IMR-90 (cell line): ENCODE measurements at regions not wholly inside any gene's neighbourhood (a gene's known extent, or its start where the extent isn't known, plus 50 kb on each side); places are given as distances from the start of the nearest gene placed in this dataset.

Experiments used
- CEBPB ChIP-seq: IDR thresholded peaks from 2 replicates; pipeline ENCODE4 v1.6.1; 2012; ENCODE audit warnings: low read depth, low read length, improper control_type of control experiment
- CHD1 ChIP-seq: IDR thresholded peaks from 2 replicates; pipeline ENCODE4 v1.6.1; 2012; ENCODE audit warnings: low read depth, low read length, improper control_type of control experiment
- CTCF ChIP-seq: conservative IDR thresholded peaks from 2 replicates; pipeline ENCODE4 v1.5.1; 2012; ENCODE audit warnings: mild to moderate bottlenecking, low read depth, low read length, improper control_type of control experiment
- ELK1 ChIP-seq: fragments of 150-350 bp; IDR thresholded peaks from 2 replicates; pipeline ENCODE4 v1.6.1; 2016; ENCODE audit warnings: low read depth, mild to moderate bottlenecking, low read length, moderate library complexity, borderline replicate concordance
- FOS ChIP-seq: fragments of 150-350 bp; IDR thresholded peaks from 2 replicates; pipeline ENCODE4 v1.6.1; 2016; ENCODE audit warnings: low read depth, low read length
- MAFK ChIP-seq: IDR thresholded peaks from 2 replicates; pipeline ENCODE4 v1.6.1; 2012; ENCODE audit warnings: low read depth, low read length, improper control_type of control experiment
- MAZ ChIP-seq: IDR thresholded peaks from 2 replicates; pipeline ENCODE4 v1.6.1; 2012; ENCODE audit warnings: low read depth, mild to moderate bottlenecking, low read length, improper control_type of control experiment, moderate library complexity, borderline replicate concordance
- MXI1 ChIP-seq: IDR thresholded peaks from 2 replicates; pipeline ENCODE4 v1.6.1; 2012; ENCODE audit warnings: low read depth, mild to moderate bottlenecking, low read length, moderate library complexity, borderline replicate concordance
- POLR2A ChIP-seq: IDR thresholded peaks from 2 replicates; pipeline ENCODE4 v1.6.1; 2012; ENCODE audit warnings: mild to moderate bottlenecking, low read depth, low read length
- RAD21 ChIP-seq: IDR thresholded peaks from 2 replicates; pipeline ENCODE4 v1.6.1; 2012; ENCODE audit warnings: low read length, improper control_type of control experiment
- SMC3 ChIP-seq: fragments of 150-350 bp; IDR thresholded peaks from 2 replicates; pipeline ENCODE4 v1.6.1; 2016; ENCODE audit warnings: low read depth, mild to moderate bottlenecking, antibody characterized with exemption, low read length, moderate library complexity
- USF2 ChIP-seq: fragments of 150-350 bp; IDR thresholded peaks from 2 replicates; pipeline ENCODE4 v1.6.1; 2017; ENCODE audit warnings: mild to moderate bottlenecking, antibody characterized with exemption, low read length, low read depth

GRCh38 chr3:17939157-17939556 is 196.7 kb upstream of the TBC1D5 start:
- TF ChIP-seq CTCF (no peak), POLR2A (no peak), FOS (no peak), CHD1 (no peak), CEBPB (no peak), MAFK (no peak), MAZ (no peak), USF2 (no peak), ELK1 (no peak), SMC3 (no peak), MXI1 (no peak), RAD21 (no peak)
